Ovary (tissue), 7 donors: ENCODE measurements at regions not wholly inside any gene's neighbourhood (a gene's known extent, or its start where the extent isn't known, plus 50 kb on each side); places are given as distances from the start of the nearest gene placed in this dataset.

ENCODE experiments used
- DNase-seq, 5 donors: peaks; one replicate each; pipeline ENCODE4 v3.0.0-alpha.2; 2019 to 2020
- H3K27ac ChIP-seq, 2 donors: fragments of 200-600 bp; one replicate each; pipeline versions ENCODE4 v1.5.1 to v1.8.0; 2019 to 2022
- H3K27me3 ChIP-seq: fragments of 200-600 bp; one replicate; pipeline ENCODE4 v1.8.0; 2022
- H3K36me3 ChIP-seq: fragments of 200-600 bp; sonication (generic); one replicate; pipeline ENCODE4 v1.5.1; 2019
- H3K4me1 ChIP-seq: one replicate; pipeline ENCODE4 v1.8.1; 2013; ENCODE audit warnings: mild to moderate bottlenecking, moderate library complexity; ENCODE audit not compliant: insufficient read depth
- H3K4me3 ChIP-seq: fragments of 200-600 bp; sonication (generic); one replicate; pipeline ENCODE4 v1.5.1; 2017
- H3K9me3 ChIP-seq, 2 donors: fragments of 200-600 bp in 1 of 2; sonication (generic) in 1 of 2; one replicate each; pipeline versions ENCODE4 v1.5.1 to v1.8.1; 2013 to 2019; ENCODE audit warnings: mild to moderate bottlenecking in 1 of 2, moderate library complexity in 1 of 2
- EP300 ChIP-seq: sonication (generic); formaldehyde crosslinking; IDR thresholded peaks from one replicate; pipeline ENCODE4 v1.6.1; 2017; ENCODE audit warnings: antibody characterized with exemption
- POLR2A ChIP-seq: fragments of 450-650 bp; IDR thresholded peaks from one replicate; pipeline ENCODE4 v1.6.1; 2017; ENCODE audit warnings: antibody characterized with exemption, mild to moderate bottlenecking, moderate library complexity
- WGBS, 3 donors: extraction: QIAGEN DNeasy Blood & Tissue Kit in 1 of 3; methylation state at CpG; one replicate each; pipeline versions ENCODE4 v1.1.5 to v1.1.7; 2013 to 2017; 5-methylcytosine and 5-hydroxymethylcytosine counted together
- intact Hi-C, 4 donors: fragments of 100-400 bp; cut with DNase I; formaldehyde crosslinking; loops; one replicate each; pipeline versions ENCODE4 v1.11.0 to v1.15.1; 2022 to 2023
- TF ChIP-seq, protein P1 (sequence below), 3 donors: fragments of 450-650 bp in 2 of 3; fragments of 200-600 bp in 1 of 3; IDR thresholded peaks; one replicate each; pipeline versions ENCODE4 v1.5.1 to v1.8.0; 2016 to 2022; ENCODE audit warnings: antibody characterized with exemption in 3 of 3, mild to moderate bottlenecking in 1 of 3
- donor health status: DM: no; HTN: no; CAD: no; lungs with moderate emphysema.
- donor health status: DM: no; HTN: no; CAD: no.
- donor health status: Bipolar disorder and iron deficiency.
- donor health status: DM: no; HTN: no; CAD: no.
- donor health status: DM: yes; HTN: yes; CAD: no.

DNA sequence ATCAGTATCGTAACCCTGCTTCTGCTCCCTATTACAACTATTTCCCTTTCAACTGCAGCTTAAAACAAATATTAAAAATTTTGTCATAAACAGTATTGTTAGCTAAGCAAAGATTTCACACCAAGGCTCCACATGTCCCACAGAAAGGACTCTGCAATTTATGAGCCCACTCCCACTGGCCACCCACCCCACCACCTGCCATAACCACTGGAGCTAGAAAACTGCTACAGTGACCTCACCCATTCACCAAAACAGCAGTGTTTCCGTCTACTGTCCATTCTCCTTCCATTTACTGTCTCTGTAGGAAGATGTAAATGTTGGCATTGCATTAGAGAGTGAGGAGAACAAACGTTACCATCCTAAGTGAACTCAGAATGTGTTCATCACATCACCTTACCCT, 150.9 kb downstream of the IMPG2 start:
- H3K4me3 ChIP-seq = no peak overlapping the region
- WGBS, 3 donors = 75 to 82% (median 75%) methylated on average over 3 of the region's 3 CpGs
- H3K4me1 ChIP-seq = peaks cover 1% of the 10 kb centered on the region
- H3K27me3 ChIP-seq = no peaks in the 10 kb centered on the region
- intact Hi-C loops = no loop called here
- H3K9me3 ChIP-seq = no peaks in the 10 kb centered on the region
- H3K36me3 ChIP-seq = no peaks in the 10 kb centered on the region
- no peak for DNase-seq
- TF ChIP-seq EP300 (no peak), POLR2A (no peak)
- TF ChIP-seq, protein P1, sequence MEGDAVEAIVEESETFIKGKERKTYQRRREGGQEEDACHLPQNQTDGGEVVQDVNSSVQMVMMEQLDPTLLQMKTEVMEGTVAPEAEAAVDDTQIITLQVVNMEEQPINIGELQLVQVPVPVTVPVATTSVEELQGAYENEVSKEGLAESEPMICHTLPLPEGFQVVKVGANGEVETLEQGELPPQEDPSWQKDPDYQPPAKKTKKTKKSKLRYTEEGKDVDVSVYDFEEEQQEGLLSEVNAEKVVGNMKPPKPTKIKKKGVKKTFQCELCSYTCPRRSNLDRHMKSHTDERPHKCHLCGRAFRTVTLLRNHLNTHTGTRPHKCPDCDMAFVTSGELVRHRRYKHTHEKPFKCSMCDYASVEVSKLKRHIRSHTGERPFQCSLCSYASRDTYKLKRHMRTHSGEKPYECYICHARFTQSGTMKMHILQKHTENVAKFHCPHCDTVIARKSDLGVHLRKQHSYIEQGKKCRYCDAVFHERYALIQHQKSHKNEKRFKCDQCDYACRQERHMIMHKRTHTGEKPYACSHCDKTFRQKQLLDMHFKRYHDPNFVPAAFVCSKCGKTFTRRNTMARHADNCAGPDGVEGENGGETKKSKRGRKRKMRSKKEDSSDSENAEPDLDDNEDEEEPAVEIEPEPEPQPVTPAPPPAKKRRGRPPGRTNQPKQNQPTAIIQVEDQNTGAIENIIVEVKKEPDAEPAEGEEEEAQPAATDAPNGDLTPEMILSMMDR (IDR thresholded peaks at IDR 0.05) = no peak
- no peak overlapping the region for H3K27ac ChIP-seq

DNA sequence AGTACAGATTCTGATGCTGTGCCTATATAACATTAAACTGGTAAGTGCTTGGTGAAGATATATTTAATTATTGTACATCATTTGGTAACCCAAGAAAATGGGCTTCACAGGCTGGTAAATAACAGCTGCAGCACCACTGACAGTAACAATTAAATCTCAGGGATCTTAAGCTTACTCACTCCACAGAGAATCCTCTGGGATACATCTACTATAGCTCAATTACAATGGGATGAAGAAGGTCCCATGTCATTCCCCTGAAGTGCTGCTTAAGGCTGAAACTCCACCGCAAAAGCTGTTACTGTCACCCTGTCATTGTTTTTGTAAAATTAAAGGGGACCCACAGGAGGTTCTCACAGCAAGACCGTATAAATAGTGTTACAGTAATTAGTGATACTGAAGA, 153.0 kb downstream of the IMPG2 start:
- no peak overlapping the region for H3K27ac ChIP-seq
- intact Hi-C loops = no loop called here
- 95 to 96% (median 95%) methylated on average over 2 of the region's 2 CpGs for WGBS, 3 donors

DNA sequence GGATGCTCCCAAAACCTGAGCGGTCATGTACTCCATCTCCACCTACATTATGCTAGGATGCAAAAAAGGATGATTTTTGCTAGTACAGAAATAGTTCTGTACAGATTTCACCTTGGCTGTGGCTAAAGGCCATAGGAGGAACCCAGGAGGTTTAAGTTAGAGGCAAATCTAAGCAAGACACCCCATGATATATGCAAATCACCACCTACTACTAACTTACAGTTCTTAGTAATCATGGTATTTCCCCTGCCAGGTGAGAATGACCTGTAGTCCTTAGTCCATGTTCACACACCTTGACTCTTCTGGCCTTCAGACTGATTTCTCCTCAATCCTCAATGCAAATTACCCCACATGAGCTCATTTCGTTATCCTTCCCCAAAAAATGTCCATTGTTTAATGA, 154.2 kb downstream of the IMPG2 start:
- Histone ChIP-seq H3K4me3 (no peak overlapping the region), H3K9me3 (no peaks in the 10 kb centered on the region), H3K27ac (no peak overlapping the region), H3K4me1 (peaks cover 1% of the 10 kb centered on the region), H3K27me3 (no peaks in the 10 kb centered on the region), H3K36me3 (no peaks in the 10 kb centered on the region)
- DNase-seq = no peak
- intact Hi-C loops = no loop called here
- WGBS, 3 donors = 94 to 98% (median 95%) methylated on average over 2 of the region's 2 CpGs
- TF ChIP-seq EP300 (no peak), POLR2A (no peak)
- TF ChIP-seq, protein P1 (IDR thresholded peaks at IDR 0.05) = no peak

More for the DNA sequence above, 153.0 kb downstream of the IMPG2 start:
- TF ChIP-seq, protein P1 (IDR thresholded peaks at IDR 0.05) = no peak
- no peak for TF ChIP-seq EP300
- TF ChIP-seq POLR2A = no peak
- Histone ChIP-seq H3K36me3 (no peaks in the 10 kb centered on the region), H3K4me3 (no peak overlapping the region), H3K4me1 (peaks cover 1% of the 10 kb centered on the region), H3K9me3 (no peaks in the 10 kb centered on the region), H3K27me3 (no peaks in the 10 kb centered on the region)
- no peak for DNase-seq

DNA sequence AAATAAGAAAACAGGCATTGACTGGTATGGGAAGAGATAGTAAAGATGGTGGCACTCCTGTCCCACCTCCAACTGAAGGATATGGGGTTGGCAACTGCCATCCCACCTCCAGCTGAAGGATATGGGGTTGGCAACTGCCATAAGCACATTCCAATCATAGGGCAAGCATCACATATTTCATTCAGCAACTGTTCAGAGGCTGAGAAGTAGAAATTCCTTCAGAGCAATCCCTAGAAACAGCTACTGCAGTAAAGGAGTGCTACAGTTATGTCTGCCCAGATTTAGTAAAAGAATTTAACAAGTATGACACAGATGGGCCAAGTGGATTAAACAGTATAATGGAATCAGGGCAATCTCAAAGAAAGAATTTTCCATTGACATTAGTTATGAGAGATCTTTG, 156.8 kb downstream of the IMPG2 start:
- H3K4me3 ChIP-seq = no peak overlapping the region
- no peak for DNase-seq
- intact Hi-C loops = no loop called here

More for the DNA sequence above, 156.8 kb downstream of the IMPG2 start:
- TF ChIP-seq EP300 = no peak
- TF ChIP-seq POLR2A = no peak
- TF ChIP-seq, protein P1 (IDR thresholded peaks at IDR 0.05) = no peak
- H3K36me3 ChIP-seq = no peaks in the 10 kb centered on the region
- H3K27me3 ChIP-seq = no peaks in the 10 kb centered on the region
- no peaks in the 10 kb centered on the region for H3K9me3 ChIP-seq
- no peak overlapping the region for H3K27ac ChIP-seq
- no peaks in the 10 kb centered on the region for H3K4me1 ChIP-seq
